ENCODE measurements at regions not wholly inside any gene's neighbourhood (a gene's known extent, or its start where the extent isn't known, plus 50 kb on each side); places are given as distances from the start of the nearest gene placed in this dataset.

DNA sequence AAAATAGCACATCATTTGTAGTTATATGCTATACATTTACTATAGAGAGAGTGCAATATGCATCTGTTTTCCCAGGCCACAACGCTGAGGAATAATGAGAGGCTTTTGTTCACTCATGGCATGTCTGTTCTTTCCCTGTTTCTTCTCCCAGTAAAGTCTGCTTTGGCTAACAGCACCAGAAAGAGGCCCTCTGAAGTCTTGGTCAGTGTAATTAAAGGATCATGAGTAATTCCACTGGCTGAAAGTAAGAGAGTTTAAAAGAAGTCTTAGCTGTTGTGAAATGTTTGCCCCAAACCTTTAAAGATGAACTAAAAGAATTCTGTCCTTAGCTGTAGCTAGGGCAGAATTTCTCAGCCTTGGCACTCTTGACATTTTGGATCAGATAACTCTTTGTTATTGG, 228.8 kb downstream of the TLE4 start:
- no peaks in the 10 kb centered on the region for H3K36me3 ChIP-seq (ENCODE audit: insufficient read depth, low read length)
- H3K27ac ChIP-seq (ENCODE audit: low read depth, low read length) = no peak overlapping the region
- no peaks in the 10 kb centered on the region for H3K4me1 ChIP-seq (ENCODE audit: insufficient read depth, low read length)
- no peak overlapping the region for H3K4me3 ChIP-seq (ENCODE audit: low read depth in 1 of 2, low read length in 2 of 2)
- no peaks in the 10 kb centered on the region for H3K9me3 ChIP-seq (ENCODE audit: low read length)
- H3K27me3 ChIP-seq (ENCODE audit: control insufficient read depth in 1 of 2, insufficient read depth in 2 of 2, low read length in 2 of 2) = no peaks in the 10 kb centered on the region
- no peak overlapping the region for H3K9ac ChIP-seq (ENCODE audit: low read length)

GRCh38 chr9:79799691-79800335, 228.0 kb downstream of the TLE4 start:
- no peak overlapping the region for H3K4me3 ChIP-seq (ENCODE audit: low read depth in 1 of 2, low read length in 2 of 2)
- H3K9ac ChIP-seq (ENCODE audit: low read length) = no peak overlapping the region
- no peak overlapping the region for H3K27ac ChIP-seq (ENCODE audit: low read depth, low read length)
- no peaks in the 10 kb centered on the region for H3K9me3 ChIP-seq (ENCODE audit: low read length)
- no peaks in the 10 kb centered on the region for H3K27me3 ChIP-seq (ENCODE audit: control insufficient read depth in 1 of 2, insufficient read depth in 2 of 2, low read length in 2 of 2)
- no peaks in the 10 kb centered on the region for H3K36me3 ChIP-seq (ENCODE audit: insufficient read depth, low read length)
- H3K4me1 ChIP-seq (ENCODE audit: insufficient read depth, low read length) = no peaks in the 10 kb centered on the region

DNA sequence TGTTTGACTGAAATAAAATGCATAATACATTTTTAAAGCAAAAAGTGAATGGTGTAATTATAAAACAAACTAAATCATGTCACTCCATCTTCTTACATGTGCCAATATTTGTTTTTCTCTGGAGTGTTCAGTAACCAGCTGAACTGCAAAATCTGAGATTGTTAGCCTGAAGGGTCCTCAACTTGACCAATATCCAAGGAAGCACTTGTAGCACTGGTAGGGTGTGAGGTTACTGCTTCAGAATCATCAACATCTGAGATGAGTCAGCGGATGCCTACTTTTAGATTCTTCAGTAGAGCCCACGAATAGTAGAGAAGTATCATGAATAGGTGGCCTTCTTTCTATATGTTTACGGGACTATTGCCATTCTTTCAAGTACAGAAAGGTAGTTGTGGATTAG, 226.7 kb downstream of the TLE4 start:
- Histone ChIP-seq H3K9ac (ENCODE audit: low read length) (no peak overlapping the region), H3K27ac (ENCODE audit: low read depth, low read length) (no peak overlapping the region), H3K9me3 (ENCODE audit: low read length) (no peaks in the 10 kb centered on the region), H3K36me3 (ENCODE audit: insufficient read depth, low read length) (no peaks in the 10 kb centered on the region), H3K27me3 (ENCODE audit: control insufficient read depth in 1 of 2, insufficient read depth in 2 of 2, low read length in 2 of 2) (no peaks in the 10 kb centered on the region), H3K4me3 (ENCODE audit: low read depth in 1 of 2, low read length in 2 of 2) (no peak overlapping the region), H3K4me1 (ENCODE audit: insufficient read depth, low read length) (no peaks in the 10 kb centered on the region)

DNA sequence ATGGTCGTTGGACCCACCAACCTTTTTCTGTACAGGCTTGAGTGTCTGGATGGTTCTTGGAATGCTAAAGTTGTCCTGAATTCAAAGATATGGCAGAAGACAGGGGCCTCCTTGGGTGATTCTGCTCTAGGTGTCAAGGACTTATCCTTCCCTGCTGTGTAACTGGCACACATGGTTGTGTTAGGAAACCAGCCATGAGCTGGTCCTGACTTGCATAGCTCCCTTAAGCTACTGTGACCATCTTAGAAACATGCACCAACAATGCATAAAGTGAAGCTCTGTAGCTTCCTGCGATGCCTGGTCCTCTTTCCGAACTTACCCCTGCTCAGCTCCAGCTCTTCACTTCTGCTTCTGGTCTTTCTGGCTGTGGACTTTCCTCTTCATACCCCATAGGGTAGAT, 224.6 kb downstream of the TLE4 start:
- H3K4me3 ChIP-seq (ENCODE audit: low read depth in 1 of 2, low read length in 2 of 2) = no peak overlapping the region
- no peaks in the 10 kb centered on the region for H3K9me3 ChIP-seq (ENCODE audit: low read length)
- H3K4me1 ChIP-seq (ENCODE audit: insufficient read depth, low read length) = no peaks in the 10 kb centered on the region
- H3K27ac ChIP-seq (ENCODE audit: low read depth, low read length) = no peak overlapping the region
- H3K27me3 ChIP-seq (ENCODE audit: control insufficient read depth in 1 of 2, insufficient read depth in 2 of 2, low read length in 2 of 2) = no peaks in the 10 kb centered on the region
- H3K9ac ChIP-seq (ENCODE audit: low read length) = no peak overlapping the region
- H3K36me3 ChIP-seq (ENCODE audit: insufficient read depth, low read length) = no peaks in the 10 kb centered on the region

DNA sequence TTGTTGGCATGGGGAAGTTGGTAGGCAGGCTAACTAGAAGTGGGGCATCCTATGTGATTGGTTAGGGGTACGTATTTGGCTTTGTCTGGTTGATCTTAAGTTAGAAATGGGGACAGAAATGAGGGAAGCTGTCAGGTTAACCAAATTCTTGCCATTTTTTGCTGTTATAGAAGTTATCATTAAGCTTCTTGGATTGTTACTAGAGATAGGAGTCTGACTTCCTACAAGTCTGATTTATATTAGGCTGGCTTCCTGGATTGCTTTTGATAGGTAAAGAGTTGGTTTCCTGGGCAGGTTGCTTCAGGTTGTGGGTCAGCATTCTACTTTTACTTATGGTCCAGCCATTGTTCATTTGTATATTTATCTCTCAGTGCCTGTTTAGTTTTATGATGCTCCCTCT, 216.9 kb downstream of the TLE4 start:
- no peak overlapping the region for H3K27ac ChIP-seq (ENCODE audit: low read depth, low read length)
- no peaks in the 10 kb centered on the region for H3K9me3 ChIP-seq (ENCODE audit: low read length)
- H3K9ac ChIP-seq (ENCODE audit: low read length) = no peak overlapping the region
- no peaks in the 10 kb centered on the region for H3K27me3 ChIP-seq (ENCODE audit: control insufficient read depth in 1 of 2, insufficient read depth in 2 of 2, low read length in 2 of 2)
- no peaks in the 10 kb centered on the region for H3K4me1 ChIP-seq (ENCODE audit: insufficient read depth, low read length)
- no peak overlapping the region for H3K4me3 ChIP-seq (ENCODE audit: low read depth in 1 of 2, low read length in 2 of 2)
- no peaks in the 10 kb centered on the region for H3K36me3 ChIP-seq (ENCODE audit: insufficient read depth, low read length)

DNA sequence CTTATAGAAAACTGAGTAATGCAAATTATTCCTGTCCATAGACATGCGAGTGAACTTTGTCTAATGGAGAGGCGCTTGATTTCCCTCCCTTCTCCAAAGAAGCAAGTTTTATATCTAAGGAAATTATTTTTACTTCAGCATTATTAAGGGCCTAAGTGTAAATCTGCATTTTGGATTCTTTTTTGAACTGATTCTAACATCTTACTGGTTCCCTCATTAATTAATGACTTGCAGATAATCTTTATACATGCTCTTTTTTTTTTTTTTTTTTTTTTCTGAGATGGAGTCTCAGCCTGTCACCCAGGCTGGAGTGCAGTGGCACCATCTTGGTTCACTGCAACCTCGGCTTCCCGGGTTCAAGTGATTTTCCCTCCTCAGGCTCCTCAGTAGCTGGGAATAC, 209.5 kb downstream of the TLE4 start:
- H3K4me1 ChIP-seq (ENCODE audit: insufficient read depth, low read length) = no peaks in the 10 kb centered on the region
- no peak overlapping the region for H3K9ac ChIP-seq (ENCODE audit: low read length)
- H3K27me3 ChIP-seq (ENCODE audit: control insufficient read depth in 1 of 2, insufficient read depth in 2 of 2, low read length in 2 of 2) = no peaks in the 10 kb centered on the region
- H3K9me3 ChIP-seq (ENCODE audit: low read length) = no peaks in the 10 kb centered on the region
- no peaks in the 10 kb centered on the region for H3K36me3 ChIP-seq (ENCODE audit: insufficient read depth, low read length)
- H3K27ac ChIP-seq (ENCODE audit: low read depth, low read length) = no peak overlapping the region
- no peak overlapping the region for H3K4me3 ChIP-seq (ENCODE audit: low read depth in 1 of 2, low read length in 2 of 2)

GRCh38 chr9:79780559-79780958, 208.8 kb downstream of the TLE4 start:
- no peak overlapping the region for H3K9ac ChIP-seq (ENCODE audit: low read length)
- H3K4me3 ChIP-seq (ENCODE audit: low read depth in 1 of 2, low read length in 2 of 2) = no peak overlapping the region
- H3K9me3 ChIP-seq (ENCODE audit: low read length) = no peaks in the 10 kb centered on the region
- H3K27ac ChIP-seq (ENCODE audit: low read depth, low read length) = no peak overlapping the region
- no peaks in the 10 kb centered on the region for H3K27me3 ChIP-seq (ENCODE audit: control insufficient read depth in 1 of 2, insufficient read depth in 2 of 2, low read length in 2 of 2)
- no peaks in the 10 kb centered on the region for H3K4me1 ChIP-seq (ENCODE audit: insufficient read depth, low read length)
- H3K36me3 ChIP-seq (ENCODE audit: insufficient read depth, low read length) = no peaks in the 10 kb centered on the region

- H3K4me1 ChIP-seq (ENCODE audit: insufficient read depth, low read length) = no peaks in the 10 kb centered on the region
- H3K27ac ChIP-seq (ENCODE audit: low read depth, low read length) = no peak overlapping the region
- no peak overlapping the region for H3K4me3 ChIP-seq (ENCODE audit: low read depth in 1 of 2, low read length in 2 of 2)
- no peaks in the 10 kb centered on the region for H3K36me3 ChIP-seq (ENCODE audit: insufficient read depth, low read length)
- no peaks in the 10 kb centered on the region for H3K27me3 ChIP-seq (ENCODE audit: control insufficient read depth in 1 of 2, insufficient read depth in 2 of 2, low read length in 2 of 2)
- no peak overlapping the region for H3K9ac ChIP-seq (ENCODE audit: low read length)
- no peaks in the 10 kb centered on the region for H3K9me3 ChIP-seq (ENCODE audit: low read length)
These were observed 208.1 kb downstream of the TLE4 start for GRCh38 chr9:79779901-79780300.

GRCh38 chr9:79778581-79778980, 206.8 kb downstream of the TLE4 start:
- Histone ChIP-seq H3K9me3 (ENCODE audit: low read length) (no peaks in the 10 kb centered on the region), H3K4me3 (ENCODE audit: low read depth in 1 of 2, low read length in 2 of 2) (no peak overlapping the region), H3K36me3 (ENCODE audit: insufficient read depth, low read length) (no peaks in the 10 kb centered on the region), H3K27ac (ENCODE audit: low read depth, low read length) (no peak overlapping the region), H3K27me3 (ENCODE audit: control insufficient read depth in 1 of 2, insufficient read depth in 2 of 2, low read length in 2 of 2) (no peaks in the 10 kb centered on the region), H3K4me1 (ENCODE audit: insufficient read depth, low read length) (no peaks in the 10 kb centered on the region), H3K9ac (ENCODE audit: low read length) (no peak overlapping the region)

GRCh38 chr9:79776581-79776980, 204.8 kb downstream of the TLE4 start:
- no peaks in the 10 kb centered on the region for H3K27me3 ChIP-seq (ENCODE audit: control insufficient read depth in 1 of 2, insufficient read depth in 2 of 2, low read length in 2 of 2)
- no peak overlapping the region for H3K27ac ChIP-seq (ENCODE audit: low read depth, low read length)

More at GRCh38 chr9:79776581-79776980, 204.8 kb downstream of the TLE4 start:
- H3K9me3 ChIP-seq (ENCODE audit: low read length) = no peaks in the 10 kb centered on the region
- H3K4me3 ChIP-seq (ENCODE audit: low read depth in 1 of 2, low read length in 2 of 2) = no peak overlapping the region
- H3K9ac ChIP-seq (ENCODE audit: low read length) = no peak overlapping the region
- H3K4me1 ChIP-seq (ENCODE audit: insufficient read depth, low read length) = no peaks in the 10 kb centered on the region
- H3K36me3 ChIP-seq (ENCODE audit: insufficient read depth, low read length) = no peaks in the 10 kb centered on the region

All from muscle layer of colon (tissue), 2 donors.